Lower leg skin (tissue), 4 donors: ENCODE measurements at regions not wholly inside any gene's neighbourhood (a gene's known extent, or its start where the extent isn't known, plus 50 kb on each side); places are given as distances from the start of the nearest gene placed in this dataset.

Experiments
- DNase-seq, 2 donors: peaks; one replicate each; pipeline ENCODE4 v3.0.0-alpha.2; 2019; ENCODE audit warnings: low spot score in 2 of 2
- H3K4me3 ChIP-seq: fragments of 200-600 bp; sonication (generic); 2 replicates; pipeline ENCODE4 v1.5.1; 2017; ENCODE audit warnings: mild to moderate bottlenecking, low read depth; ENCODE audit not compliant: poor library complexity, severe bottlenecking
- POLR2A ChIP-seq, 2 donors: fragments of 450-650 bp; IDR thresholded peaks; one replicate each; pipeline ENCODE4 v1.6.1; 2016 to 2017; ENCODE audit warnings: antibody characterized with exemption in 2 of 2, mild to moderate bottlenecking in 1 of 2, moderate library complexity in 1 of 2
- WGBS, 2 donors: methylation state at CpG; one replicate each; pipeline ENCODE4 v1.1.5; 2018; 5-methylcytosine and 5-hydroxymethylcytosine counted together
- intact Hi-C: fragments of 100-400 bp; cut with DNase I; formaldehyde crosslinking; loops from one replicate; pipeline ENCODE4 v1.15.0; 2023; ENCODE audit warnings: low total_unique reads
- TF ChIP-seq, protein P1 (sequence below), 3 donors: fragments of 450-650 bp; IDR thresholded peaks; one replicate each; pipeline ENCODE4 v1.5.1; 2016; ENCODE audit warnings: antibody characterized with exemption in 3 of 3, mild to moderate bottlenecking in 3 of 3, moderate library complexity in 2 of 3

DNA sequence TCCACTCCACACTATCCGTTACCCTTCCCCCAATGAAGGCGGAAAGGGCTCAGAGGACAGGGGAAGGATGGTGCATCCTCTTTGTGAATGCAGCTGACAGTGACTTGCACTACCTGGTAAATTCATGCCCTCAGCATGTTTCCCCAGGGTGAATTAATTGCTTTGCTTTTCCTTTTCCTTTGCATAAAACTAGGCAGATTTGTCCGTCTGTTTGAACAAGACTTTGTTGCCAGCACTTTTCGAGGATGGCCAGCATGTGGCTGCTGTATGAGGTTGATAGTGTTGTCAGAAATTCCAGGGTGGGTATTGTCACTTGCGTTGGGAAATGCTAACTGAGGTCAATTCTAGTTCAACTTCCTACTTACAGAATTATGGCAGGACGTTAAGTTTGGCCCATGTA lies 79.0 kb upstream of the RARB start:
- WGBS, 2 donors, result 56 to 68% methylated on average over 6 of the region's 6 CpGs
- intact Hi-C loops, result no loop called here
- H3K4me3 ChIP-seq, result no peak overlapping the region
- DNase-seq, result no peak
- TF ChIP-seq, protein P1, sequence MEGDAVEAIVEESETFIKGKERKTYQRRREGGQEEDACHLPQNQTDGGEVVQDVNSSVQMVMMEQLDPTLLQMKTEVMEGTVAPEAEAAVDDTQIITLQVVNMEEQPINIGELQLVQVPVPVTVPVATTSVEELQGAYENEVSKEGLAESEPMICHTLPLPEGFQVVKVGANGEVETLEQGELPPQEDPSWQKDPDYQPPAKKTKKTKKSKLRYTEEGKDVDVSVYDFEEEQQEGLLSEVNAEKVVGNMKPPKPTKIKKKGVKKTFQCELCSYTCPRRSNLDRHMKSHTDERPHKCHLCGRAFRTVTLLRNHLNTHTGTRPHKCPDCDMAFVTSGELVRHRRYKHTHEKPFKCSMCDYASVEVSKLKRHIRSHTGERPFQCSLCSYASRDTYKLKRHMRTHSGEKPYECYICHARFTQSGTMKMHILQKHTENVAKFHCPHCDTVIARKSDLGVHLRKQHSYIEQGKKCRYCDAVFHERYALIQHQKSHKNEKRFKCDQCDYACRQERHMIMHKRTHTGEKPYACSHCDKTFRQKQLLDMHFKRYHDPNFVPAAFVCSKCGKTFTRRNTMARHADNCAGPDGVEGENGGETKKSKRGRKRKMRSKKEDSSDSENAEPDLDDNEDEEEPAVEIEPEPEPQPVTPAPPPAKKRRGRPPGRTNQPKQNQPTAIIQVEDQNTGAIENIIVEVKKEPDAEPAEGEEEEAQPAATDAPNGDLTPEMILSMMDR (IDR thresholded peaks at IDR 0.05), result no peak
- TF ChIP-seq POLR2A (IDR thresholded peaks at IDR 0.05), result no peak

DNA sequence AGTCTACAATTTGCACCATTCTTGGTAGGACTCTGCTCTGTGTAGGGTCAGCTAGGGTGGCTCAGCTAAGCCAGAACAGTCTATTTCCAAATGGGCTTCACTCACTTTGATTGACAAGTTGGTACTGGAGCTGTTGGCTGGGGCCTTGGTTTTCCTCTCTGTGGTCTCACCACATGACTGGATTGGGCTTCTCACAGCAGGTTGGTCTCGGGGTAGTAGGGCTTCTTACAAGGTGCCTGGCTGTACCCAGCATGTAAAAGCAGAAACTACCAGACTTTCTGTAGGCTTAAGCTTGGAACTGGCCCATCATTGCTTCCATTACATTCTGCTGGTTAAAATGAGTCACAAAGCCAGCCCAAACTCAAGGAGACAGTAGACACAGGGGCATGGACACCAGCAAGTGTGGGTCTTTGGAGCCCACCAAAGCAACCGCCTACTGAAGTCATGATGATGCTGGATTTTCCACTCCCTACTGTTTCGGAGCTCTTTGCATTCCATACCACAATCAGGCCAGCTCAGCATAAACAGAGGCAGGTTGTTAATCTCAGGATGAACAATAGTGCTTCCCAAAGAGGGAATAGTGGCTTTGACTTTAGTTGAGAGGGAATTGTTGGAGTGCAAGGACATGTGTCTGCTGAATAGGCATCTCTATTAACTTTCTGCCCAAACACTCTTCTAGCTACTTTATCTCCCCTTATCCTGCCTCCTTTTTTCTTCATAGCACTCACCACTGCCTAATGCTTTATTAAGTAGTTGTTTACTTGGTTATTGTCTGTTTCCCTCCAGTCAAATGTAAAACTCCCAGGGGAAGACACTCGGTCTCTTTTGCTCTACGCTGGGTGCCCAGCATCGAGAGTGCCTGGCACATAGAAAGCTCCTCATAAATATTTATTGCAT lies 78.0 kb upstream of the RARB start:
- H3K4me3 ChIP-seq, result no peak overlapping the region
- no peak for TF ChIP-seq POLR2A (IDR thresholded peaks at IDR 0.05)
- TF ChIP-seq, protein P1 (IDR thresholded peaks at IDR 0.05), result no peak
- DNase-seq, result no peak
- 91 to 94% methylated on average over 6 of the region's 6 CpGs for WGBS, 2 donors
- intact Hi-C loops, result no loop called here

DNA sequence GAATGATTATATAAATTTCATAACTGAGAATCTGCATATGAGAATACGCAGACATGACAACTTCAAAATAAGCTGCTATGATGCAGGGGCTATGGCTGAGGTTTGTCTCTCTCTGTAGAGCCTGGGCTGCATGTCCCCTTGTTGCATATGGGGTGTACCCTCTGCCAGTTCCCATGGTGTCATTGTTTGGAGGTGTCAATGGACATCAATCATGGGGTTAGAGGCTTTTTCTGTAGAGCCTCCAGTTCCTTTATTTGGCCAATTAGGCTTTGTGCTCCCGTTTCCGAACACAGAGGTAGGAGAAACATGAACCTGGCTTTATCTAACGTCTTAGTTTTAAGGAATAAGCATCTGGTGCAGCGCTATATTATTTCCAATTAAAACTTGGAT lies 77.3 kb upstream of the RARB start:
- H3K4me3 ChIP-seq, result no peak overlapping the region
- DNase-seq, result no peak
- WGBS, 2 donors, result 91 to 95% methylated on average over 5 of the region's 5 CpGs
- no peak for TF ChIP-seq POLR2A (IDR thresholded peaks at IDR 0.05)
- TF ChIP-seq, protein P1 (IDR thresholded peaks at IDR 0.05), result no peak
- intact Hi-C loops, result no loop called here

DNA sequence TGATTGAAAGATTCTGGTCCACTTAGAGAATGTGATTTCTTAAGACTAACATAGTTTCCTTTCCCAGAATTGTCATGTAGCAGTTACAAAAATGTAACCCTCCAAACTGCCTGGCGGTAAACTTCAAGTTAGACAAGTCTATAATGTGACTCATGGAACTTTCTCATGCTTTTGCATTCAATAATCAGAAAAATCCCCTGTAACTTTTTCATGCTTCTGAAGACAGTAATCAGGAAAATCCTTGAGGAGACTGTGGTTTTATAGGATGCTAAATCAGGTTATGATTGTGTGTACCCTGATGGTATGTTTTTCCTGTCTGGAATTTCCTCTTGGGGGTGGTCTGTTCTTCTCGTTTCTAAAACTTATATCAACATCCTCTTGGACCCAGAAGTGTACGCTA lies 74.0 kb upstream of the RARB start:
- H3K4me3 ChIP-seq, result no peak overlapping the region
- intact Hi-C loops, result no loop called here
- DNase-seq, result no peak
- TF ChIP-seq, protein P1 (IDR thresholded peaks at IDR 0.05), result no peak
- TF ChIP-seq POLR2A (IDR thresholded peaks at IDR 0.05), result no peak
- 70 to 86% methylated on average over 3 of the region's 3 CpGs for WGBS, 2 donors

DNA sequence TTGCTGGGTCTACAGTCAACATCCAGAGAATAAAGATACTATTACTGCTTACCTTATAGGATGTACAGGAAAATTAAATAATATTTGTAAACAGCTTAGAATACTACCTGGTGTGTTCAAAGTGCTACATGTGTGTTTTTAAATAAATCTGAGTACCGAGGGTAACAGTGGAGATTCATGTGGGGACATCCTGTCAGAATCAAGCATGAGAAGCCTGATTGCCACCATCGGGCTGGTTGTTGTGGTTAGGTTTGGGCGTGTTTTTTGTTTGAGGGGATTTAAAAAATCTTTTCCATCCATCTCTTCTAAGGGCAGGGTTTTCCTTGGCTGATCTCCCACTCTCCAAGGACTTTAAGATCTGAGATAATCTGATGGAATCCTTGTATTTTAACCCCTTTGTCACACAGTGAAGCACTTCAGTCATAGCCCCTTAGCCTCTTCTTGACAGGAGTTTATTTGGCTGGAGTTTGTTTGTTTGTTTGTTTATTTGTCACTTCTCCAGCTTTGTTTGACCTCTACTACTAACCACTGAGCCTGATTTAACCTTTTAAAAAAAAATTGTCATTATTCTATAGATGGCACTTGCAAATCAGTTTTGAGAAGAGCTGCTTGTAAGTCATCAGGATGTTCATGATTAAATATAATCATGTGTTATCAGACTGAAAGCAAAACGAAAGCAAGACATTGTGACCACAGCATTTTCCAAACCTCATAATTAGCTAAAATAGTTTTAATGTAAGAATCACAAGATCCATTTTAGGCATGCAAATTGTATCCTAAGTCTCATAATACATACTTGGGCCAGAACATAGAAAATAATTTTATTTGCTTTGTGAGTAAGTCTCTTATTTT lies 72.8 kb upstream of the RARB start:
- 32 to 37% methylated on average over 4 of the region's 4 CpGs for WGBS, 2 donors
- H3K4me3 ChIP-seq, result no peak overlapping the region
- intact Hi-C loops, result no loop called here
- no peak for TF ChIP-seq POLR2A (IDR thresholded peaks at IDR 0.05)
- TF ChIP-seq, protein P1 (IDR thresholded peaks at IDR 0.05), result no peak
- DNase-seq, result no peak
